Activated T-cell treated with anti-CD3 and anti-CD28 coated beads, Interleukin-2, amount 50 U/mL, for 4 hours (primary cell): ENCODE measurements at regions not wholly inside any gene's neighbourhood (a gene's known extent, or its start where the extent isn't known, plus 50 kb on each side); places are given as distances from the start of the nearest gene placed in this dataset.

ENCODE experiments used
- ATAC-seq, 2 donors: fragments of 200-7000 bp; cut with Tn5 transposase; one replicate each; pipeline ENCODE4 v1.10.0; 2021
- DNase-seq: peaks from one replicate; pipeline ENCODE4 v3.0.0-alpha.2; 2020
- H3K27me3 Mint-ChIP-seq: one replicate; pipeline ENCODE4 v1.8.0; 2021; ENCODE audit warnings: low read depth, mixed read lengths
- H3K36me3 Mint-ChIP-seq: one replicate; pipeline ENCODE4 v1.8.0; 2022; ENCODE audit warnings: mixed read lengths; ENCODE audit not compliant: insufficient read depth
- H3K4me1 Mint-ChIP-seq: one replicate; pipeline ENCODE4 v1.8.0; 2021; ENCODE audit warnings: low read depth, mixed read lengths
- H3K4me3 Mint-ChIP-seq: one replicate; pipeline ENCODE4 v1.8.0; 2021; ENCODE audit warnings: mild to moderate bottlenecking, moderate library complexity, mixed read lengths
- H3K9me3 Mint-ChIP-seq: one replicate; pipeline ENCODE4 v1.8.0; 2021; ENCODE audit warnings: mixed read lengths

GRCh38 chr16:73823205-73823849 is 473.3 kb upstream of the PSMD7 start:
- H3K4me1 Mint-ChIP-seq = no peaks in the 10 kb centered on the region
- peaks cover 4% of the 10 kb centered on the region for H3K9me3 Mint-ChIP-seq
- no peaks in the 10 kb centered on the region for H3K36me3 Mint-ChIP-seq
- H3K27me3 Mint-ChIP-seq = no peaks in the 10 kb centered on the region
- DNase-seq (no peak), ATAC-seq (no peak)
- H3K4me3 Mint-ChIP-seq = no peak overlapping the region

- Mint-ChIP-seq H3K4me1 (no peaks in the 10 kb centered on the region), H3K36me3 (no peaks in the 10 kb centered on the region), H3K9me3 (peaks cover 4% of the 10 kb centered on the region), H3K4me3 (no peak overlapping the region), H3K27me3 (no peaks in the 10 kb centered on the region)
- DNase-seq (no peak), ATAC-seq (no peak)
Observed at GRCh38 chr16:73817526-73818324, 478.9 kb upstream of the PSMD7 start.

- Mint-ChIP-seq H3K4me1 (no peaks in the 10 kb centered on the region), H3K36me3 (no peaks in the 10 kb centered on the region), H3K4me3 (no peak overlapping the region), H3K9me3 (peaks cover 4% of the 10 kb centered on the region), H3K27me3 (no peaks in the 10 kb centered on the region)
- ATAC-seq (no peak), DNase-seq (no peak)
Observed at GRCh38 chr16:73813527-73813926, 483.1 kb upstream of the PSMD7 start.

GRCh38 chr16:73804456-73804855 is 492.2 kb upstream of the PSMD7 start:
- ATAC-seq (no peak), DNase-seq (no peak)
- Mint-ChIP-seq H3K27me3 (no peaks in the 10 kb centered on the region), H3K36me3 (no peaks in the 10 kb centered on the region), H3K4me1 (no peaks in the 10 kb centered on the region), H3K9me3 (peaks cover 3% of the 10 kb centered on the region), H3K4me3 (no peak overlapping the region)

- ATAC-seq = no peak
- no peak for DNase-seq
- no peaks in the 10 kb centered on the region for H3K27me3 Mint-ChIP-seq
- no peaks in the 10 kb centered on the region for H3K36me3 Mint-ChIP-seq
- H3K4me1 Mint-ChIP-seq = no peaks in the 10 kb centered on the region
- no peaks in the 10 kb centered on the region for H3K9me3 Mint-ChIP-seq
- no peak overlapping the region for H3K4me3 Mint-ChIP-seq
Observed at GRCh38 chr16:73798471-73798870, 498.1 kb upstream of the PSMD7 start.

GRCh38 chr16:73797115-73797514 is 499.5 kb upstream of the PSMD7 start:
- Mint-ChIP-seq H3K36me3 (no peaks in the 10 kb centered on the region), H3K27me3 (no peaks in the 10 kb centered on the region), H3K4me3 (no peak overlapping the region), H3K9me3 (no peaks in the 10 kb centered on the region), H3K4me1 (no peaks in the 10 kb centered on the region)
- DNase-seq (no peak), ATAC-seq (no peak)

GRCh38 chr16:73796241-73796640 is 500.4 kb upstream of the PSMD7 start:
- no peaks in the 10 kb centered on the region for H3K27me3 Mint-ChIP-seq
- ATAC-seq = no peak
- no peaks in the 10 kb centered on the region for H3K4me1 Mint-ChIP-seq
- no peak overlapping the region for H3K4me3 Mint-ChIP-seq
- DNase-seq = no peak
- no peaks in the 10 kb centered on the region for H3K9me3 Mint-ChIP-seq
- no peaks in the 10 kb centered on the region for H3K36me3 Mint-ChIP-seq

GRCh38 chr16:73794994-73795393 is 501.6 kb upstream of the PSMD7 start:
- no peaks in the 10 kb centered on the region for H3K4me1 Mint-ChIP-seq
- no peak overlapping the region for H3K4me3 Mint-ChIP-seq
- no peaks in the 10 kb centered on the region for H3K9me3 Mint-ChIP-seq
- no peaks in the 10 kb centered on the region for H3K36me3 Mint-ChIP-seq
- ATAC-seq = no peak
- DNase-seq = no peak
- no peaks in the 10 kb centered on the region for H3K27me3 Mint-ChIP-seq

- Mint-ChIP-seq H3K36me3 (no peaks in the 10 kb centered on the region), H3K4me1 (no peaks in the 10 kb centered on the region), H3K27me3 (no peaks in the 10 kb centered on the region), H3K4me3 (no peak overlapping the region), H3K9me3 (no peaks in the 10 kb centered on the region)
- DNase-seq = no peak
- ATAC-seq = no peak
Observed at GRCh38 chr16:73793871-73794437, 502.7 kb upstream of the PSMD7 start.

GRCh38 chr16:73793260-73793659 is 503.4 kb upstream of the PSMD7 start:
- DNase-seq = no peak
- H3K4me3 Mint-ChIP-seq = no peak overlapping the region
- H3K4me1 Mint-ChIP-seq = no peaks in the 10 kb centered on the region
- no peaks in the 10 kb centered on the region for H3K27me3 Mint-ChIP-seq
- no peaks in the 10 kb centered on the region for H3K9me3 Mint-ChIP-seq
- ATAC-seq = no peak
- no peaks in the 10 kb centered on the region for H3K36me3 Mint-ChIP-seq

GRCh38 chr16:73792199-73793020 is 504.2 kb upstream of the PSMD7 start:
- H3K27me3 Mint-ChIP-seq = no peaks in the 10 kb centered on the region
- no peaks in the 10 kb centered on the region for H3K36me3 Mint-ChIP-seq
- H3K4me3 Mint-ChIP-seq = no peak overlapping the region
- H3K9me3 Mint-ChIP-seq = no peaks in the 10 kb centered on the region
- H3K4me1 Mint-ChIP-seq = no peaks in the 10 kb centered on the region
- DNase-seq (no peak), ATAC-seq (no peak)

- ATAC-seq (no peak), DNase-seq (no peak)
- Mint-ChIP-seq H3K4me1 (no peaks in the 10 kb centered on the region), H3K4me3 (no peak overlapping the region), H3K36me3 (no peaks in the 10 kb centered on the region), H3K27me3 (no peaks in the 10 kb centered on the region), H3K9me3 (peaks cover 20% of the 10 kb centered on the region)
Observed at GRCh38 chr16:73781297-73781696, 515.3 kb upstream of the PSMD7 start.

GRCh38 chr16:73778887-73779286 is 517.7 kb upstream of the PSMD7 start:
- no peaks in the 10 kb centered on the region for H3K36me3 Mint-ChIP-seq
- H3K27me3 Mint-ChIP-seq = no peaks in the 10 kb centered on the region
- DNase-seq (no peak), ATAC-seq (no peak)
- H3K9me3 Mint-ChIP-seq = peaks cover 2% of the 10 kb centered on the region
- no peak overlapping the region for H3K4me3 Mint-ChIP-seq
- no peaks in the 10 kb centered on the region for H3K4me1 Mint-ChIP-seq

GRCh38 chr16:73775841-73776388 is 520.7 kb upstream of the PSMD7 start:
- ATAC-seq (no peak), DNase-seq (no peak)
- Mint-ChIP-seq H3K4me3 (no peak overlapping the region), H3K4me1 (no peaks in the 10 kb centered on the region), H3K36me3 (no peaks in the 10 kb centered on the region), H3K27me3 (peaks cover 2% of the 10 kb centered on the region), H3K9me3 (no peaks in the 10 kb centered on the region)
